GM12873 (cell line): ENCODE measurements at regions not wholly inside any gene's neighbourhood (a gene's known extent, or its start where the extent isn't known, plus 50 kb on each side); places are given as distances from the start of the nearest gene placed in this dataset.

Experiments used
- CTCF ChIP-seq: IDR thresholded peaks from 2 replicates; pipeline ENCODE4 v1.5.1; 2012; ENCODE audit warnings: low read depth, mild to moderate bottlenecking, moderate library complexity, low read length, control low read depth; ENCODE audit not compliant: insufficient read depth; ENCODE audit errors: missing control alignments

- TF ChIP-seq CTCF, result no peak
These were observed 258.1 kb downstream of the C11orf87 start for GRCh38 chr11:109680127-109680526.

GRCh38 chr11:109695696-109696095, 273.7 kb downstream of the C11orf87 start:
- TF ChIP-seq CTCF, result no peak

DNA sequence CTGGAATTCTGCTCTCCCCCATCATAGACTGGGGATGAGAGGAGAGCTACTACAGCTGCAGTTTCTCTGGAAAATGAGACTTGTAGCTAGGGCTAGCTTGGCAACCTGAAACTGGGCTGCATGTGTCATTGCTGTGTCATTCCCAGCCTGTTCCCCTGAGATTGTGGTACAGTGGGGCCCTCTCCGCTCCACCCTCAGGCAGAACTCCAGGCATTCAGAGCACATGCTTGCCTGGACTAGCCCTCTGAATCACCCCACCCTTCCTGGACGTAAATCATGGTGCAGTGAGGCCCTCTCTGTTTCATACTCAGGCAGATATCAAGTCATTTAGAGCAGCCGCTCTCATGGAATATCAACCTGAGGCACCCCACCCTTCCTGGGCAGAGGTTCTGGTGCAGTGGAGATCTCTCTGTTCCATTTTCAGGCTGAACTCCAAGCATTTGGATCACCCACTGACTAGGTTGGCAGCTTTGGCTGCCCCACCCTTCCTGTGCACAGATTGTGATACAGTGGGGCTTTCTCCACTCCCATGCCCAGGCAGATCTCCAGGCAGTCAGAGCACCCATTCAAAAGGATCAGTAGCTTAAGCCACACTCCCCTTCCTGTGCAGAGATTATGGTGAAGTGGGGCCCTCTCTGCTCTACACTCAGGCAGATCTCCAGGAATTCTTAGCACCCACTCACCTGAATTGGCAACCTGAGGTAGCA, 274.4 kb downstream of the C11orf87 start:
- TF ChIP-seq CTCF, result no peak

- peak; percentile 88 for TF ChIP-seq CTCF
These were observed 275.3 kb downstream of the C11orf87 start for GRCh38 chr11:109697140-109697843.

DNA sequence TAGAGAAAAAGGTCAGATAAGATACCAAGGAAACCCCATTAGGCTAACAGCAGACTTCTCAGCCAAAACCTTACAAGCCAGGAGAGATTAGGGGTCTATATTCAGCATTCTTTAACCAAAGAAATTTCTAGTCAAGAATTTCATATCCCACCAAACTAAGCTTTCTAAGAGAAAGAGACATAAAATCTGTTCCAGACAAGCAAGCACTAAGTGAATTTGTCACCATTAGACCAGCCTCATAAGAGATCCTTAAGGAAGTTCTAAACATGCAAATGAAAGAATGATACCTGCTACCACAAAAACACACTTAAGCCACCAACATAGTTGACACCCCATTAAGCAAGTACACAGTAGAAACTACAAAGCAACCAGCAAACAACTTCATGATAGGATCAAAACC, 276.2 kb downstream of the C11orf87 start:
- TF ChIP-seq CTCF, result no peak

GRCh38 chr11:109704432-109704831, 282.4 kb downstream of the C11orf87 start:
- TF ChIP-seq CTCF, result no peak

DNA sequence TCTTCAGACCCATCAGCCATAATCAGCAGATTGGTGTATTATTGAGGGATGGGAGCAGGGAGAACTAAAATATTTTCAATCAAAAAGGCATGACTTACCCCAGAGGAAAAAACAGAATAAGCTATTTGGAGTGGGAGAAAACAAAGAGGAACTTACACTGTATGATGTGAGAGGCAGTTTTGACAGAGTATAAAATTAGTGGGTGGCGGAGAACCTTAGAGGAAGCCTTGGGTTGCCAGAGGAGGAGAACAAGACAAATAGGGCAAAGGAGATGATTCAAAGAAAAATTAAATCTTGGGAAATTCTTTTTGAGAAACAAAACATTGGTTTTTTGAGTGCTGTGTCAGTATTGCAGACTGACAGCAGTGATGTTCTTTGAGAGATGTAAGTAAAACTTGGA, 285.0 kb downstream of the C11orf87 start:
- no peak for TF ChIP-seq CTCF
